ENCODE measurements at regions not wholly inside any gene's neighbourhood (a gene's known extent, or its start where the extent isn't known, plus 50 kb on each side); places are given as distances from the start of the nearest gene placed in this dataset.

DNA sequence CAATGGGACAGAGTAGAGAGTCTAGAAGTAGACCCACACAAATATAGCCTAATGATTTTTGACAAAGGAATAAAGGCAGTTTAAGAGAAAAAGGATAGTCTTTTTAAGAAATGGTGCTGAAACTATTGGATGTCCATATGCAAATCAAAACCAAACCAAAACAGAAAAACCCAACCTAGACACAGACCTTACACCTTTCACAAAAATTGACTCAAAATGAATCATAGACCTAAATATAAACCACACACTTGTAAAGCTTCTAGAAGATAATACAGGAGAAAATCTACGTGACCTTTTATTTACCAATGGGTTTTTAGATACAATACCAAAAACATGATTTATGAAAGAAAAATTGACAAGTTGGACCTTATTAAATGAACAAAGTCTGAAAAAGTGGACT lies 66.4 kb upstream of the MPHOSPH6 start:
- TF ChIP-seq, protein P1, sequence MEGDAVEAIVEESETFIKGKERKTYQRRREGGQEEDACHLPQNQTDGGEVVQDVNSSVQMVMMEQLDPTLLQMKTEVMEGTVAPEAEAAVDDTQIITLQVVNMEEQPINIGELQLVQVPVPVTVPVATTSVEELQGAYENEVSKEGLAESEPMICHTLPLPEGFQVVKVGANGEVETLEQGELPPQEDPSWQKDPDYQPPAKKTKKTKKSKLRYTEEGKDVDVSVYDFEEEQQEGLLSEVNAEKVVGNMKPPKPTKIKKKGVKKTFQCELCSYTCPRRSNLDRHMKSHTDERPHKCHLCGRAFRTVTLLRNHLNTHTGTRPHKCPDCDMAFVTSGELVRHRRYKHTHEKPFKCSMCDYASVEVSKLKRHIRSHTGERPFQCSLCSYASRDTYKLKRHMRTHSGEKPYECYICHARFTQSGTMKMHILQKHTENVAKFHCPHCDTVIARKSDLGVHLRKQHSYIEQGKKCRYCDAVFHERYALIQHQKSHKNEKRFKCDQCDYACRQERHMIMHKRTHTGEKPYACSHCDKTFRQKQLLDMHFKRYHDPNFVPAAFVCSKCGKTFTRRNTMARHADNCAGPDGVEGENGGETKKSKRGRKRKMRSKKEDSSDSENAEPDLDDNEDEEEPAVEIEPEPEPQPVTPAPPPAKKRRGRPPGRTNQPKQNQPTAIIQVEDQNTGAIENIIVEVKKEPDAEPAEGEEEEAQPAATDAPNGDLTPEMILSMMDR (IDR thresholded peaks at IDR 0.05; ENCODE audit: extremely low read depth in 1 of 2, insufficient read depth in 1 of 2, low read depth in 1 of 2, low read length in 2 of 2): no peak
- no peak for TF ChIP-seq JUN (IDR thresholded peaks at IDR 0.05; ENCODE audit: borderline replicate concordance, insufficient read depth, insufficient read length, low read depth)
- TF ChIP-seq POLR2AphosphoS5 (IDR thresholded peaks at IDR 0.05; ENCODE audit: insufficient read depth, low read depth, low read length): no peak
- no peak for TF ChIP-seq POLR2A (IDR thresholded peaks at IDR 0.05; ENCODE audit: low read depth, low read length)
- no peak for TF ChIP-seq EZH2 (IDR thresholded peaks at IDR 0.05; ENCODE audit: borderline replicate concordance, low read depth, low read length, severe bottlenecking)

All from endothelial cell of umbilical vein (primary cell).